Mesenchymal stem cell (in vitro differentiated cells and primary cell): ENCODE measurements at regions not wholly inside any gene's neighbourhood (a gene's known extent, or its start where the extent isn't known, plus 50 kb on each side); places are given as distances from the start of the nearest gene placed in this dataset.

Experiments used
- DNase-seq: peaks from one replicate; pipeline ENCODE4 v3.0.0-alpha.2; 2013
- H2AFZ ChIP-seq: one replicate; pipeline ENCODE4 v1.6.1; 2013; ENCODE audit warnings: low read depth, mild to moderate bottlenecking, control low read depth, inconsistent platforms, low read length, moderate library complexity
- H2AK5ac ChIP-seq: 2 replicates; pipeline ENCODE4 v1.6.1; 2013; ENCODE audit warnings: low read length, moderate library complexity, mild to moderate bottlenecking, inconsistent platforms; ENCODE audit not compliant: severe bottlenecking
- H2BK120ac ChIP-seq: one replicate; pipeline ENCODE4 v1.6.1; 2013; ENCODE audit warnings: low read depth, mild to moderate bottlenecking, inconsistent platforms, low read length, moderate library complexity
- H2BK12ac ChIP-seq, 2 experiments: one replicate each; pipeline ENCODE4 v1.6.1; 2013; ENCODE audit warnings: inconsistent platforms in 2 of 2, low read length in 2 of 2, mild to moderate bottlenecking in 2 of 2, moderate library complexity in 2 of 2, control low read depth in 1 of 2
- H2BK15ac ChIP-seq: one replicate; pipeline ENCODE4 v1.6.1; 2013; ENCODE audit warnings: mild to moderate bottlenecking, low read depth, inconsistent platforms; ENCODE audit not compliant: poor library complexity, severe bottlenecking
- H2BK5ac ChIP-seq: 2 replicates; pipeline ENCODE4 v1.6.1; 2013; ENCODE audit warnings: low read depth, mild to moderate bottlenecking, low read length, control low read depth, inconsistent platforms; ENCODE audit not compliant: poor library complexity, severe bottlenecking
- H3K14ac ChIP-seq, 2 experiments: one replicate each; pipeline ENCODE4 v1.6.1; 2013; ENCODE audit warnings: inconsistent platforms in 2 of 2, low read length in 2 of 2, control low read depth in 1 of 2, mild to moderate bottlenecking in 1 of 2, moderate library complexity in 1 of 2
- H3K18ac ChIP-seq, 2 experiments: one replicate each; pipeline ENCODE4 v1.6.1; 2013; ENCODE audit warnings: inconsistent platforms in 2 of 2, low read length in 2 of 2, control low read depth in 1 of 2, low read depth in 1 of 2, mild to moderate bottlenecking in 1 of 2
- H3K23ac ChIP-seq, 2 experiments: one replicate each; pipeline ENCODE4 v1.6.1; 2013; ENCODE audit warnings: inconsistent platforms in 2 of 2, low read length in 2 of 2, mild to moderate bottlenecking in 2 of 2, moderate library complexity in 2 of 2, control low read depth in 1 of 2
- H3K27ac ChIP-seq: 2 replicates; pipeline ENCODE4 v1.5.1; 2013; ENCODE audit warnings: mild to moderate bottlenecking, moderate library complexity, low read length, control low read depth, inconsistent platforms; ENCODE audit not compliant: poor library complexity, severe bottlenecking
- H3K27me3 ChIP-seq, 2 experiments: 2 replicates each; pipeline versions ENCODE4 v1.6.1 to v1.7.0; 2013; ENCODE audit warnings: low read length in 2 of 2, mild to moderate bottlenecking in 2 of 2, moderate library complexity in 2 of 2, control low read depth in 1 of 2, inconsistent platforms in 1 of 2; ENCODE audit not compliant: control insufficient read depth in 1 of 2, insufficient read depth in 1 of 2
- H3K36me3 ChIP-seq, 2 experiments: 2 replicates each; pipeline versions ENCODE4 v1.6.1 to v1.7.0; 2013; ENCODE audit warnings: low read length in 2 of 2, control low read depth in 1 of 2, inconsistent platforms in 1 of 2, low read depth in 1 of 2, mild to moderate bottlenecking in 1 of 2; ENCODE audit not compliant: insufficient read depth in 2 of 2, control insufficient read depth in 1 of 2
- H3K4ac ChIP-seq, 2 experiments: one replicate each; pipeline ENCODE4 v1.6.1; 2013; ENCODE audit warnings: inconsistent platforms in 2 of 2, low read length in 2 of 2, mild to moderate bottlenecking in 2 of 2, moderate library complexity in 2 of 2, control low read depth in 1 of 2, low read depth in 1 of 2
- H3K4me1 ChIP-seq: 2 replicates; pipeline ENCODE4 v1.6.1; 2013; ENCODE audit warnings: low read depth, low read length, control low read depth; ENCODE audit not compliant: control insufficient read depth, insufficient read depth
- H3K4me2 ChIP-seq: 2 replicates; pipeline ENCODE4 v1.6.1; 2013; ENCODE audit warnings: low read length, mild to moderate bottlenecking, inconsistent platforms; ENCODE audit not compliant: poor library complexity, severe bottlenecking
- H3K4me3 ChIP-seq, 2 experiments: 2 replicates each; pipeline versions ENCODE4 v1.5.1 to v1.7.0; 2013; ENCODE audit warnings: low read length in 2 of 2, mild to moderate bottlenecking in 2 of 2, control low read depth in 1 of 2, low read depth in 1 of 2; ENCODE audit not compliant: insufficient read depth in 1 of 2
- H3K79me1 ChIP-seq: replicated peaks from 2 replicates; pipeline ENCODE4 v1.6.1; 2013; ENCODE audit warnings: mild to moderate bottlenecking, control low read depth, low read length, inconsistent platforms; ENCODE audit not compliant: poor library complexity, severe bottlenecking
- H3K9ac ChIP-seq: 2 replicates; pipeline ENCODE4 v1.7.0; 2013; ENCODE audit warnings: mild to moderate bottlenecking, low read length, moderate library complexity
- H3K9me3 ChIP-seq: 2 replicates; pipeline ENCODE4 v1.7.0; 2013; ENCODE audit warnings: mild to moderate bottlenecking, low read length; ENCODE audit not compliant: control insufficient read depth
- H4K8ac ChIP-seq: one replicate; pipeline ENCODE4 v1.6.1; 2013; ENCODE audit warnings: inconsistent platforms, mild to moderate bottlenecking, low read length, moderate library complexity
- H4K91ac ChIP-seq: one replicate; pipeline ENCODE4 v1.6.1; 2013; ENCODE audit warnings: mild to moderate bottlenecking, low read length, inconsistent platforms
- WGBS: methylation state at CpG from one replicate; pipeline ENCODE4 v1.1.7; 2013; ENCODE audit warnings: mixed read lengths; 5-methylcytosine and 5-hydroxymethylcytosine counted together

GRCh38 chr7:89500084-89500483, 654.2 kb upstream of the STEAP1 start:
- Histone ChIP-seq H2BK12ac (no peak overlapping the region), H3K14ac (no peak overlapping the region), H2BK5ac (no peak overlapping the region), H3K9me3 (no peaks in the 10 kb centered on the region), H3K4me2 (no peak overlapping the region), H3K18ac (no peak overlapping the region), H3K27me3 (no peaks in the 10 kb centered on the region), H2AFZ (no peak overlapping the region), H3K9ac (no peak overlapping the region), H3K27ac (no peak overlapping the region), H2BK120ac (no peak overlapping the region), H3K4me3 (no peak overlapping the region), H3K36me3 (no peaks in the 10 kb centered on the region), H3K79me1 (no peaks in the 10 kb centered on the region), H2AK5ac (no peak overlapping the region), H4K8ac (no peak overlapping the region), H3K4me1 (no peaks in the 10 kb centered on the region), H4K91ac (no peak overlapping the region), H2BK15ac (no peak overlapping the region), H3K23ac (no peak overlapping the region), H3K4ac (no peak overlapping the region)
- WGBS, result 38% methylated on average over 1 of the region's 2 CpGs
- no peak for DNase-seq

- H3K23ac ChIP-seq, result no peak overlapping the region
- no peak overlapping the region for H2AFZ ChIP-seq
- no peak overlapping the region for H3K27ac ChIP-seq
- H3K9ac ChIP-seq, result no peak overlapping the region
- H3K4ac ChIP-seq, result no peak overlapping the region
- H2BK15ac ChIP-seq, result no peak overlapping the region
- H2AK5ac ChIP-seq, result no peak overlapping the region
- H4K8ac ChIP-seq, result no peak overlapping the region
- DNase-seq, result no peak
- H2BK5ac ChIP-seq, result no peak overlapping the region
- no peak overlapping the region for H2BK120ac ChIP-seq
- no peak overlapping the region for H3K4me3 ChIP-seq
- no peak overlapping the region for H4K91ac ChIP-seq
- no peaks in the 10 kb centered on the region for H3K9me3 ChIP-seq
- H3K79me1 ChIP-seq, result no peaks in the 10 kb centered on the region
- no peaks in the 10 kb centered on the region for H3K27me3 ChIP-seq
- no peak overlapping the region for H3K18ac ChIP-seq
- no peak overlapping the region for H2BK12ac ChIP-seq
- no peak overlapping the region for H3K14ac ChIP-seq
- H3K4me2 ChIP-seq, result no peak overlapping the region
- no peaks in the 10 kb centered on the region for H3K36me3 ChIP-seq
- H3K4me1 ChIP-seq, result no peaks in the 10 kb centered on the region
These were observed 651.0 kb upstream of the STEAP1 start for GRCh38 chr7:89503281-89503680.

- WGBS, result 72% methylated on average over 1 of the region's 3 CpGs
These were observed 647.2 kb upstream of the STEAP1 start for GRCh38 chr7:89507034-89507433.

GRCh38 chr7:89511900-89512299, 642.4 kb upstream of the STEAP1 start:
- no peaks in the 10 kb centered on the region for H3K79me1 ChIP-seq
- H3K27ac ChIP-seq, result no peak overlapping the region
- no peak overlapping the region for H2BK5ac ChIP-seq
- H2BK15ac ChIP-seq, result no peak overlapping the region
- no peak overlapping the region for H3K18ac ChIP-seq
- H3K9me3 ChIP-seq, result peaks cover 3% of the 10 kb centered on the region
- no peak overlapping the region for H3K4me2 ChIP-seq
- WGBS, result 85% methylated on average over 1 of the region's 1 CpG
- no peaks in the 10 kb centered on the region for H3K27me3 ChIP-seq
- H3K9ac ChIP-seq, result no peak overlapping the region
- no peak overlapping the region for H3K23ac ChIP-seq
- H4K91ac ChIP-seq, result no peak overlapping the region
- no peak overlapping the region for H2BK120ac ChIP-seq
- no peaks in the 10 kb centered on the region for H3K4me1 ChIP-seq
- H2AK5ac ChIP-seq, result no peak overlapping the region
- H2AFZ ChIP-seq, result no peak overlapping the region
- no peak overlapping the region for H2BK12ac ChIP-seq
- no peak overlapping the region for H3K4ac ChIP-seq
- H4K8ac ChIP-seq, result no peak overlapping the region
- no peaks in the 10 kb centered on the region for H3K36me3 ChIP-seq
- no peak overlapping the region for H3K14ac ChIP-seq
- no peak for DNase-seq
- H3K4me3 ChIP-seq, result no peak overlapping the region

More at GRCh38 chr7:89507034-89507433, 647.2 kb upstream of the STEAP1 start:
- H2BK120ac ChIP-seq, result no peak overlapping the region
- H3K27me3 ChIP-seq, result no peaks in the 10 kb centered on the region
- H4K8ac ChIP-seq, result no peak overlapping the region
- no peak overlapping the region for H4K91ac ChIP-seq
- no peak overlapping the region for H3K14ac ChIP-seq
- no peak overlapping the region for H2BK12ac ChIP-seq
- H2AK5ac ChIP-seq, result no peak overlapping the region
- no peak overlapping the region for H2BK15ac ChIP-seq
- DNase-seq, result no peak
- no peak overlapping the region for H3K4ac ChIP-seq
- H3K23ac ChIP-seq, result no peak overlapping the region
- no peak overlapping the region for H2BK5ac ChIP-seq
- H3K9ac ChIP-seq, result no peak overlapping the region
- no peak overlapping the region for H3K4me2 ChIP-seq
- H3K9me3 ChIP-seq, result no peaks in the 10 kb centered on the region
- no peaks in the 10 kb centered on the region for H3K79me1 ChIP-seq
- no peak overlapping the region for H3K4me3 ChIP-seq
- H3K4me1 ChIP-seq, result no peaks in the 10 kb centered on the region
- no peaks in the 10 kb centered on the region for H3K36me3 ChIP-seq
- H3K18ac ChIP-seq, result no peak overlapping the region
- no peak overlapping the region for H2AFZ ChIP-seq
- no peak overlapping the region for H3K27ac ChIP-seq
